ENCODE measurements at regions not wholly inside any gene's neighbourhood (a gene's known extent, or its start where the extent isn't known, plus 50 kb on each side); places are given as distances from the start of the nearest gene placed in this dataset.

DNA sequence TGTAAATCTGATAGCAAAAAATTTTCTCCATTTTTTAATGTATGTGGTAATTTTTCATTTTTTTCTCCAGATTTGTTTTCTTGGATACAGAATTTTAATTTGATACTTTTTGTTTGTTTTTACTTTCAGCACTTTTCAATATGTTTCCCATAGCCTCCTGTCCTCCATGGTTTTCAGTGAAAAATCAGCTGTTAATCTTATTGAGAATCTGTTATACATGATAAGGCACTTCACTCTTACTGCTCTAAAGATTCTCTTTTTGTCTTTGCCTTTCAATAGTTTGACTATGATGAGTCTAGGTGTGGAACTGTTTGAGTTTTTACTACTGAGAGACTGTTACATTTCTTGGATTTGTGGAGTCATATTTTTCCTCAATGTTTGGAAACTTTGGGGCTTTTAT is 455.7 kb upstream of the NUDT12 start:
- TF ChIP-seq, protein P1, sequence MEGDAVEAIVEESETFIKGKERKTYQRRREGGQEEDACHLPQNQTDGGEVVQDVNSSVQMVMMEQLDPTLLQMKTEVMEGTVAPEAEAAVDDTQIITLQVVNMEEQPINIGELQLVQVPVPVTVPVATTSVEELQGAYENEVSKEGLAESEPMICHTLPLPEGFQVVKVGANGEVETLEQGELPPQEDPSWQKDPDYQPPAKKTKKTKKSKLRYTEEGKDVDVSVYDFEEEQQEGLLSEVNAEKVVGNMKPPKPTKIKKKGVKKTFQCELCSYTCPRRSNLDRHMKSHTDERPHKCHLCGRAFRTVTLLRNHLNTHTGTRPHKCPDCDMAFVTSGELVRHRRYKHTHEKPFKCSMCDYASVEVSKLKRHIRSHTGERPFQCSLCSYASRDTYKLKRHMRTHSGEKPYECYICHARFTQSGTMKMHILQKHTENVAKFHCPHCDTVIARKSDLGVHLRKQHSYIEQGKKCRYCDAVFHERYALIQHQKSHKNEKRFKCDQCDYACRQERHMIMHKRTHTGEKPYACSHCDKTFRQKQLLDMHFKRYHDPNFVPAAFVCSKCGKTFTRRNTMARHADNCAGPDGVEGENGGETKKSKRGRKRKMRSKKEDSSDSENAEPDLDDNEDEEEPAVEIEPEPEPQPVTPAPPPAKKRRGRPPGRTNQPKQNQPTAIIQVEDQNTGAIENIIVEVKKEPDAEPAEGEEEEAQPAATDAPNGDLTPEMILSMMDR (IDR thresholded peaks at IDR 0.05; ENCODE audit: extremely low read depth in 1 of 2, insufficient read depth in 1 of 2, low read depth in 1 of 2, low read length in 2 of 2): no peak
- TF ChIP-seq EZH2 (IDR thresholded peaks at IDR 0.05; ENCODE audit: borderline replicate concordance, low read depth, low read length, severe bottlenecking) (no peak), MYC (IDR thresholded peaks at IDR 0.05; ENCODE audit: low read depth, low read length) (no peak), JUN (IDR thresholded peaks at IDR 0.05; ENCODE audit: borderline replicate concordance, insufficient read depth, insufficient read length, low read depth) (no peak), POLR2A (IDR thresholded peaks at IDR 0.05; ENCODE audit: low read depth, low read length) (no peak), GATA2 (IDR thresholded peaks at IDR 0.05; ENCODE audit: insufficient read depth, insufficient read length, low read depth, low read length) (no peak), POLR2AphosphoS5 (IDR thresholded peaks at IDR 0.05; ENCODE audit: insufficient read depth, low read depth, low read length) (no peak)
- TF ChIP-seq, protein P2, sequence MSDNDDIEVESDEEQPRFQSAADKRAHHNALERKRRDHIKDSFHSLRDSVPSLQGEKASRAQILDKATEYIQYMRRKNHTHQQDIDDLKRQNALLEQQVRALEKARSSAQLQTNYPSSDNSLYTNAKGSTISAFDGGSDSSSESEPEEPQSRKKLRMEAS (IDR thresholded peaks at IDR 0.05; ENCODE audit: insufficient read depth, insufficient read length): no peak

Measured in endothelial cell of umbilical vein (primary cell).